COLO668 (cell line): ENCODE measurements at regions not wholly inside any gene's neighbourhood (a gene's known extent, or its start where the extent isn't known, plus 50 kb on each side); places are given as distances from the start of the nearest gene placed in this dataset.
"Not testable (repeated sequence)": the region's sequence is repeated elsewhere in the genome, so short reads cannot be mapped to it uniquely, and the experiment has no call there.

Experiments
- DNase-seq: peaks from one replicate; lab custom pipeline; 2025; ENCODE audit not compliant: unreplicated experiment; lab: John Stamatoyannopoulos, UW

GRCh38 chr9:119677811-119678505, 308.7 kb upstream of the BRINP1 start:
- DNase-seq, result no peak

GRCh38 chr9:119675951-119676350, 306.7 kb upstream of the BRINP1 start:
- peak; percentile 29 for DNase-seq

- DNase-seq, result not testable (repeated sequence)
Observed at GRCh38 chr9:119672763-119673162, 303.5 kb upstream of the BRINP1 start.

- DNase-seq, result no peak
Observed at GRCh38 chr9:119667916-119668315, 298.7 kb upstream of the BRINP1 start.

- DNase-seq, result no peak
Observed at GRCh38 chr9:119667163-119667562, 297.9 kb upstream of the BRINP1 start.

GRCh38 chr9:119662329-119662728, 293.1 kb upstream of the BRINP1 start:
- DNase-seq, result no peak

- DNase-seq, result no peak
Observed at GRCh38 chr9:119652931-119653330, 283.7 kb upstream of the BRINP1 start.

- no peak for DNase-seq
Observed at GRCh38 chr9:119649205-119649604, 280.0 kb upstream of the BRINP1 start.

- DNase-seq, result no peak
Observed at GRCh38 chr9:119639287-119639955, 270.2 kb upstream of the BRINP1 start.

GRCh38 chr9:119634006-119634405, 264.8 kb upstream of the BRINP1 start:
- DNase-seq, result no peak

- no peak for DNase-seq
Observed at GRCh38 chr9:119611565-119611964, 242.3 kb upstream of the BRINP1 start.

GRCh38 chr9:119609277-119609971, 240.2 kb upstream of the BRINP1 start:
- DNase-seq, result no peak

GRCh38 chr9:119601632-119602031, 232.4 kb upstream of the BRINP1 start:
- no peak for DNase-seq

GRCh38 chr9:119597499-119597898, 228.3 kb upstream of the BRINP1 start:
- no peak for DNase-seq

- no peak for DNase-seq
Observed at GRCh38 chr9:119596703-119597102, 227.5 kb upstream of the BRINP1 start.

GRCh38 chr9:119588874-119589744, 219.9 kb upstream of the BRINP1 start:
- no peak for DNase-seq

- no peak for DNase-seq
Observed at GRCh38 chr9:119577881-119578280, 208.6 kb upstream of the BRINP1 start.

GRCh38 chr9:119559986-119560385, 190.8 kb upstream of the BRINP1 start:
- no peak for DNase-seq

GRCh38 chr9:119559056-119559455, 189.8 kb upstream of the BRINP1 start:
- DNase-seq, result no peak

- peak; percentile 81 for DNase-seq
Observed at GRCh38 chr9:119556129-119556875, 187.1 kb upstream of the BRINP1 start.
